ENCODE measurements at regions not wholly inside any gene's neighbourhood (a gene's known extent, or its start where the extent isn't known, plus 50 kb on each side); places are given as distances from the start of the nearest gene placed in this dataset.

GRCh38 chr6:48671505-48671904 is 560.5 kb upstream of the PTCHD4 start:
- TF ChIP-seq ZNF274 (IDR thresholded peaks at IDR 0.05; ENCODE audit: low read depth, low read length): no peak
- no peak for TF ChIP-seq YY1 (IDR thresholded peaks at IDR 0.05; ENCODE audit: insufficient read depth, insufficient read length)
- no peak for TF ChIP-seq SUZ12 (IDR thresholded peaks at IDR 0.05; ENCODE audit: extremely low read depth, insufficient read depth, insufficient read length)

Data from NT2/D1 (cell line).